ENCODE measurements at regions not wholly inside any gene's neighbourhood (a gene's known extent, or its start where the extent isn't known, plus 50 kb on each side); places are given as distances from the start of the nearest gene placed in this dataset.

DNA sequence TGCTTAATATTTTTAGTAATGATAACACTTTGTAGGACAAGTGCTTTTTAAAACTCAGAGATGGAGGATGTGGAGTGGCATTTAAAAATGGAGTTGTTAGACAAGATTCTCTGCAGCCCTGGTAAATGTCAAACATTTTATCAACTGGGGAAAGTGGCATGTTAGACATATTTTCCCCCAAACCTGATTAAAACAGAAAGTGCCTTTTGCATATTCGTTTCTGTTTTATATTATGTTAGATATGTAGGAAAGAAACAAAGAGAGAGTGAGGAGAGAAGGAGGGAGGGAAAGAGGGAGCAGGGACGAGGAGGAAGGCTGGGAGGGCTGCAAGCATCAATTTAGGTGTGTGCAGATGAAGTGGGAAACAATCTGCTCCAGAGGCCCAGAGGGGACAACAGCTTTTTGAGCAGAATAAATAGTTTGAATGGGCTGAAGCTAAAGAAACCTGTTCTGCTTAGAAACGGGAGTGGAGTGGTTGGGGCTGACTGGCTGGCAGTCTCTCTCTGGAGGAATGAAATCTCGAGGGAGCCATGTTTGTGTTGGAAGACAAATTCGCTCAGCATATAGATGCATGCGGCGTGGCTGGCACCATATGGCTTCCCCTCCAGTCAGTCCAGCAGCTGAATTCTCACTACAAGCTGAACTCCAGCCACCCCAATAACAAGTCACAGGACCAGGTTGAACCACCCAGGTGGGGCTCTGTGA, 502.2 kb downstream of the AJAP1 start:
- TF ChIP-seq, protein P1, sequence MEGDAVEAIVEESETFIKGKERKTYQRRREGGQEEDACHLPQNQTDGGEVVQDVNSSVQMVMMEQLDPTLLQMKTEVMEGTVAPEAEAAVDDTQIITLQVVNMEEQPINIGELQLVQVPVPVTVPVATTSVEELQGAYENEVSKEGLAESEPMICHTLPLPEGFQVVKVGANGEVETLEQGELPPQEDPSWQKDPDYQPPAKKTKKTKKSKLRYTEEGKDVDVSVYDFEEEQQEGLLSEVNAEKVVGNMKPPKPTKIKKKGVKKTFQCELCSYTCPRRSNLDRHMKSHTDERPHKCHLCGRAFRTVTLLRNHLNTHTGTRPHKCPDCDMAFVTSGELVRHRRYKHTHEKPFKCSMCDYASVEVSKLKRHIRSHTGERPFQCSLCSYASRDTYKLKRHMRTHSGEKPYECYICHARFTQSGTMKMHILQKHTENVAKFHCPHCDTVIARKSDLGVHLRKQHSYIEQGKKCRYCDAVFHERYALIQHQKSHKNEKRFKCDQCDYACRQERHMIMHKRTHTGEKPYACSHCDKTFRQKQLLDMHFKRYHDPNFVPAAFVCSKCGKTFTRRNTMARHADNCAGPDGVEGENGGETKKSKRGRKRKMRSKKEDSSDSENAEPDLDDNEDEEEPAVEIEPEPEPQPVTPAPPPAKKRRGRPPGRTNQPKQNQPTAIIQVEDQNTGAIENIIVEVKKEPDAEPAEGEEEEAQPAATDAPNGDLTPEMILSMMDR (IDR thresholded peaks at IDR 0.05), result no peak
- TF ChIP-seq POLR2A (IDR thresholded peaks at IDR 0.05), result no peak
- no peak for TF ChIP-seq EP300 (IDR thresholded peaks at IDR 0.05)
- no peak for TF ChIP-seq POLR2AphosphoS5 (IDR thresholded peaks at IDR 0.05)
